Lower leg skin (tissue), 3 donors: ENCODE measurements at regions not wholly inside any gene's neighbourhood (a gene's known extent, or its start where the extent isn't known, plus 50 kb on each side); places are given as distances from the start of the nearest gene placed in this dataset.

ENCODE experiments used
- POLR2A ChIP-seq, 2 donors: fragments of 450-650 bp; IDR thresholded peaks; one replicate each; pipeline ENCODE4 v1.6.1; 2016 to 2017; ENCODE audit warnings: antibody characterized with exemption in 2 of 2, mild to moderate bottlenecking in 1 of 2, moderate library complexity in 1 of 2
- TF ChIP-seq, protein P1 (sequence below), 3 donors: fragments of 450-650 bp; IDR thresholded peaks; one replicate each; pipeline ENCODE4 v1.5.1; 2016; ENCODE audit warnings: antibody characterized with exemption in 3 of 3, mild to moderate bottlenecking in 3 of 3, moderate library complexity in 2 of 3

DNA sequence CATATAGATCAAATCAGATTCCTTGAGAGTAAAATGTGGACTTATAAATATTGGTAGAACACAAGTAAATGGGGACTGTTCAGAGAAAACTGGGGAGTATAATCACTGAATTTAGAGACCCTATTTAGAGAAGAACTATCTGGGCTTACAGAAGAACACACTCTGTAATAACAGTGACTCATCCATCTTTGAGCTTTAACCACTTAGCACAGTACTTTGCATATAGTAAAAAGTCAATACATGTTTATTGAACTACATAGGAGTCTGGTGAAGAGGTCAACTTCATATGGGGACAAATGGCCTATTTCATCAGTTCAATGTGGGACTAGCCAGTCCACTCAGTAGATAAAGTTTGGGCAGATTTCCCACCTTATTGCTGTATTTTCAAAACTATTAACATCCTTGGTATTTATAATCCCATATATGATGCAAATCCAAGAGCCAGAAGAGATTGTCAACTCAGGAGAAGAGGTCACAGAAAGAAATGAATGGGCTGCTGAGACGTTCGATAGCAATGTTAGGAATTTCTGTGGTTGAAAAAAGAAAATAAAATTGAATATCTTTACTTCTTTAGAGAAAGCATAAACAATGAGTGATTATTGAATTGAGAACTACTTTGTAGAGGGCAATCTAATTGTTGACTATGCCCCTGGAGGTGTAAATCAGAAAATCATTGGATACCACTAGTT is 119.3 kb upstream of the CACNA2D1 start:
- TF ChIP-seq, protein P1, sequence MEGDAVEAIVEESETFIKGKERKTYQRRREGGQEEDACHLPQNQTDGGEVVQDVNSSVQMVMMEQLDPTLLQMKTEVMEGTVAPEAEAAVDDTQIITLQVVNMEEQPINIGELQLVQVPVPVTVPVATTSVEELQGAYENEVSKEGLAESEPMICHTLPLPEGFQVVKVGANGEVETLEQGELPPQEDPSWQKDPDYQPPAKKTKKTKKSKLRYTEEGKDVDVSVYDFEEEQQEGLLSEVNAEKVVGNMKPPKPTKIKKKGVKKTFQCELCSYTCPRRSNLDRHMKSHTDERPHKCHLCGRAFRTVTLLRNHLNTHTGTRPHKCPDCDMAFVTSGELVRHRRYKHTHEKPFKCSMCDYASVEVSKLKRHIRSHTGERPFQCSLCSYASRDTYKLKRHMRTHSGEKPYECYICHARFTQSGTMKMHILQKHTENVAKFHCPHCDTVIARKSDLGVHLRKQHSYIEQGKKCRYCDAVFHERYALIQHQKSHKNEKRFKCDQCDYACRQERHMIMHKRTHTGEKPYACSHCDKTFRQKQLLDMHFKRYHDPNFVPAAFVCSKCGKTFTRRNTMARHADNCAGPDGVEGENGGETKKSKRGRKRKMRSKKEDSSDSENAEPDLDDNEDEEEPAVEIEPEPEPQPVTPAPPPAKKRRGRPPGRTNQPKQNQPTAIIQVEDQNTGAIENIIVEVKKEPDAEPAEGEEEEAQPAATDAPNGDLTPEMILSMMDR (IDR thresholded peaks at IDR 0.05), result no peak
- no peak for TF ChIP-seq POLR2A (IDR thresholded peaks at IDR 0.05)
